ENCODE measurements at regions not wholly inside any gene's neighbourhood (a gene's known extent, or its start where the extent isn't known, plus 50 kb on each side); places are given as distances from the start of the nearest gene placed in this dataset.

GRCh38 chr21:31609081-31609480 is 50.4 kb upstream of the SOD1 start:
- TF ChIP-seq CTCF (IDR thresholded peaks at IDR 0.05): no peak
- Histone ChIP-seq H3K27ac (no peak overlapping the region), H3K27me3 (no peaks in the 10 kb centered on the region), H3K4me1 (no peaks in the 10 kb centered on the region), H3K4me3 (no peak overlapping the region), H3K9me3 (no peaks in the 10 kb centered on the region), H3K36me3 (no peaks in the 10 kb centered on the region)
- intact Hi-C loops (cut with DNase I): no loop called here
- no peak for DNase-seq (ENCODE audit: extremely low spot score in 2 of 2)

GRCh38 chr21:31607791-31608190 is 51.7 kb upstream of the SOD1 start:
- Histone ChIP-seq H3K27ac (no peak overlapping the region), H3K36me3 (no peaks in the 10 kb centered on the region), H3K4me1 (no peaks in the 10 kb centered on the region), H3K4me3 (no peak overlapping the region), H3K27me3 (no peaks in the 10 kb centered on the region), H3K9me3 (no peaks in the 10 kb centered on the region)
- intact Hi-C loops (cut with DNase I): no loop called here
- no peak for DNase-seq (ENCODE audit: extremely low spot score in 2 of 2)
- TF ChIP-seq POLR2A (IDR thresholded peaks at IDR 0.05) (no peak), POLR2AphosphoS5 (IDR thresholded peaks at IDR 0.05; ENCODE audit: insufficient read depth in 1 of 2, low read depth in 1 of 2) (no peak), CTCF (IDR thresholded peaks at IDR 0.05) (no peak)

GRCh38 chr21:31606081-31606874 is 53.2 kb upstream of the SOD1 start:
- no peak for TF ChIP-seq POLR2AphosphoS5 (IDR thresholded peaks at IDR 0.05; ENCODE audit: insufficient read depth in 1 of 2, low read depth in 1 of 2)
- no peak for TF ChIP-seq POLR2A (IDR thresholded peaks at IDR 0.05)
- TF ChIP-seq CTCF (IDR thresholded peaks at IDR 0.05): no peak
- Histone ChIP-seq H3K36me3 (no peaks in the 10 kb centered on the region), H3K9me3 (no peaks in the 10 kb centered on the region), H3K27ac (no peak overlapping the region), H3K27me3 (no peaks in the 10 kb centered on the region), H3K4me1 (no peaks in the 10 kb centered on the region), H3K4me3 (no peak overlapping the region)
- DNase-seq (ENCODE audit: extremely low spot score in 2 of 2): no peak
- intact Hi-C loops (cut with DNase I): no loop called here

DNA sequence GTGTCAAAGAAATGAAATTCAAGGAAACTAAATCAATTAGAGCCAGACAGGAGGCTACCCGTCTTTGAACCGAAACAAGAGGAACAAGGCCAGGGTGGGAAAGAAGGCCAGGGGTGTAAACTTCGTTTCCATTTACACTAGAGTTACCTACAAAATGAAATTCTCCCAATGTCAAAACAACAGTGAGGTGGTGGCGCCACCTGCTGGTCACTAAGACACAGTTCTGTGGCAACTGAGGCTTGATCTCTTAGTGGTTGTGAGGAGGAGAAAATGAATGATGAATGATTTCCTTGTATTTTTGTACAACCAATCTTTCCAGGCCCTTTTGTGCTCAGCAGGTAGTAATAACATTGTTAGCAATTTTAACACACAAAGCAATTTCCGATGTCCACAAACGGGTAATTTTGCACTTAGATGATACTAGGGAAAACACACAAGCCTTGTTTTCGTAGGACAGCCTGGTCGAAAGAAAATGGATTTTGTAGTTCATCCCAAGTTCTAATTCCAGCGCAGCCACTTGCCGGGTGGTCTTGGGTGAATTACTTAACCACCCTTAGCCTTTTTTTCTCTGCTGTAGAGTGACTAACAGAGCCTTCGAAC is 54.8 kb upstream of the SOD1 start:
- Histone ChIP-seq H3K9me3 (no peaks in the 10 kb centered on the region), H3K27me3 (no peaks in the 10 kb centered on the region), H3K4me3 (no peak overlapping the region), H3K27ac (no peak overlapping the region), H3K4me1 (no peaks in the 10 kb centered on the region), H3K36me3 (no peaks in the 10 kb centered on the region)
- intact Hi-C loops (cut with DNase I): no loop called here
- peak; percentile 59 to 83 (median 65) for TF ChIP-seq CTCF (IDR thresholded peaks at IDR 0.05)
- no peak for TF ChIP-seq POLR2AphosphoS5 (IDR thresholded peaks at IDR 0.05; ENCODE audit: insufficient read depth in 1 of 2, low read depth in 1 of 2)
- no peak for DNase-seq (ENCODE audit: extremely low spot score in 2 of 2)

- no peaks in the 10 kb centered on the region for H3K9me3 ChIP-seq
- intact Hi-C loops (cut with DNase I): loop anchor here (10.0 kb wide), 1 partner anchor 505 kb away; no protein-coding TSS in a partner anchor
- no peaks in the 10 kb centered on the region for H3K27me3 ChIP-seq
- TF ChIP-seq POLR2A (IDR thresholded peaks at IDR 0.05) (no peak), POLR2AphosphoS5 (IDR thresholded peaks at IDR 0.05; ENCODE audit: insufficient read depth in 1 of 2, low read depth in 1 of 2) (no peak), CTCF (IDR thresholded peaks at IDR 0.05) (no peak)
- no peaks in the 10 kb centered on the region for H3K36me3 ChIP-seq
- no peak for DNase-seq (ENCODE audit: extremely low spot score in 2 of 2)
- no peak overlapping the region for H3K4me3 ChIP-seq
- no peaks in the 10 kb centered on the region for H3K4me1 ChIP-seq
- no peak overlapping the region for H3K27ac ChIP-seq
These were observed 59.9 kb upstream of the SOD1 start for GRCh38 chr21:31599563-31599962.
